Neural progenitor cell (in vitro differentiated cells): ENCODE measurements at regions not wholly inside any gene's neighbourhood (a gene's known extent, or its start where the extent isn't known, plus 50 kb on each side); places are given as distances from the start of the nearest gene placed in this dataset.

Experiments used
- DNase-seq: peaks from one replicate; pipeline ENCODE4 v3.0.0-alpha.2; 2016; ENCODE audit warnings: low spot score
- H2AFZ ChIP-seq: fragments of 200-600 bp; sonication (generic); replicated peaks from 2 replicates; pipeline ENCODE4 v1.6.1; 2016; ENCODE audit warnings: antibody characterized with exemption
- H3F3A ChIP-seq: fragments of 200-600 bp; sonication (generic); 2 replicates; pipeline ENCODE4 v1.6.1; 2016; ENCODE audit warnings: antibody characterized with exemption, low read depth
- H3K27ac ChIP-seq: fragments of 200-600 bp; sonication (generic); 2 replicates; pipeline ENCODE4 v1.5.1; 2016; ENCODE audit warnings: mild to moderate bottlenecking
- H3K27me3 ChIP-seq: fragments of 200-600 bp; sonication (generic); 2 replicates; pipeline ENCODE4 v1.6.1; 2016; ENCODE audit warnings: mild to moderate bottlenecking, moderate library complexity
- H3K36me3 ChIP-seq: fragments of 200-600 bp; sonication (generic); 2 replicates; pipeline ENCODE4 v1.5.1; 2016
- H3K4me1 ChIP-seq: fragments of 200-600 bp; sonication (generic); 2 replicates; pipeline ENCODE4 v1.6.1; 2016; ENCODE audit warnings: mixed run types
- H3K4me2 ChIP-seq: fragments of 200-600 bp; sonication (generic); 2 replicates; pipeline ENCODE4 v1.6.1; 2016
- H3K4me3 ChIP-seq: fragments of 200-600 bp; sonication (generic); 2 replicates; pipeline ENCODE4 v1.5.1; 2016
- H3K79me2 ChIP-seq: fragments of 200-600 bp; sonication (generic); 2 replicates; pipeline ENCODE4 v1.6.1; 2016; ENCODE audit warnings: low read depth
- H3K9ac ChIP-seq: fragments of 200-600 bp; sonication (generic); 2 replicates; pipeline ENCODE4 v1.6.1; 2016
- H3K9me3 ChIP-seq: fragments of 200-600 bp; sonication (generic); 2 replicates; pipeline ENCODE4 v1.5.1; 2016; ENCODE audit warnings: low read depth
- H4K20me1 ChIP-seq: fragments of 200-600 bp; sonication (generic); 2 replicates; pipeline ENCODE4 v1.6.1; 2016; ENCODE audit warnings: low read depth
- H3K27ac Mint-ChIP-seq: 3 replicates; pipeline ENCODE4 v1.8.0; 2021; ENCODE audit warnings: mixed read lengths
- H3K27me3 Mint-ChIP-seq: 2 replicates; pipeline ENCODE4 v1.8.0; 2022; ENCODE audit warnings: low read depth, mild to moderate bottlenecking, inconsistent platforms, moderate library complexity, mixed read lengths; ENCODE audit not compliant: insufficient read depth
- H3K36me3 Mint-ChIP-seq: 3 replicates; pipeline ENCODE4 v1.8.0; 2021; ENCODE audit warnings: mixed read lengths
- H3K4me1 Mint-ChIP-seq: 3 replicates; pipeline ENCODE4 v1.8.0; 2021; ENCODE audit warnings: mixed read lengths
- H3K4me3 Mint-ChIP-seq: 3 replicates; pipeline ENCODE4 v1.8.0; 2021; ENCODE audit warnings: mild to moderate bottlenecking, moderate library complexity, mixed read lengths
- H3K9me3 Mint-ChIP-seq: 3 replicates; pipeline ENCODE4 v1.8.0; 2020; ENCODE audit warnings: mixed read lengths
- CTCF ChIP-seq: fragments of 200-600 bp; sonication (generic); IDR thresholded peaks from 2 replicates; pipeline ENCODE4 v1.5.1; 2017; ENCODE audit warnings: antibody characterized with exemption, mild to moderate bottlenecking
- EZH2 ChIP-seq: fragments of 200-600 bp; sonication (generic); IDR thresholded peaks from 2 replicates; pipeline ENCODE4 v1.6.1; 2017; ENCODE audit warnings: antibody characterized with exemption, mild to moderate bottlenecking, moderate library complexity
- EZH2phosphoT487 ChIP-seq: fragments of 200-600 bp; sonication (generic); IDR thresholded peaks from 2 replicates; pipeline ENCODE4 v1.6.1; 2017; ENCODE audit warnings: antibody characterized with exemption

- Histone ChIP-seq H3K4me3 (no peak overlapping the region), H3K36me3 (no peaks in the 10 kb centered on the region), H2AFZ (peak overlapping the region; percentile 36), H3K79me2 (no peaks in the 10 kb centered on the region), H3K4me2 (no peak overlapping the region), H3K27me3 (no peaks in the 10 kb centered on the region), H3K9me3 (no peaks in the 10 kb centered on the region), H3F3A (no peaks in the 10 kb centered on the region), H3K9ac (no peak overlapping the region), H4K20me1 (no peaks in the 10 kb centered on the region), H3K4me1 (no peaks in the 10 kb centered on the region), H3K27ac (no peak overlapping the region)
- no peaks in the 10 kb centered on the region for H3K36me3 Mint-ChIP-seq
- H3K4me1 Mint-ChIP-seq = peaks cover 2% of the 10 kb centered on the region
- H3K4me3 Mint-ChIP-seq = no peak overlapping the region
- no peaks in the 10 kb centered on the region for H3K27me3 Mint-ChIP-seq
- no peak overlapping the region for H3K27ac Mint-ChIP-seq
- TF ChIP-seq EZH2phosphoT487 = no peak
- TF ChIP-seq EZH2 = no peak
- TF ChIP-seq CTCF = peak; percentile 84
- no peaks in the 10 kb centered on the region for H3K9me3 Mint-ChIP-seq
- peak; percentile 67 for DNase-seq
These were observed 125.8 kb upstream of the GALNT15 start for GRCh38 chr3:16048435-16049318.

- H3K4me1 ChIP-seq = no peaks in the 10 kb centered on the region
- TF ChIP-seq EZH2 = no peak
- TF ChIP-seq CTCF = no peak
- TF ChIP-seq EZH2phosphoT487 = no peak
- H3F3A ChIP-seq = no peaks in the 10 kb centered on the region
- peak overlapping the region; percentile 33 for H3K27ac Mint-ChIP-seq
- H3K27me3 Mint-ChIP-seq = no peaks in the 10 kb centered on the region
- no peaks in the 10 kb centered on the region for H4K20me1 ChIP-seq
- no peaks in the 10 kb centered on the region for H3K36me3 ChIP-seq
- H3K27ac ChIP-seq = no peak overlapping the region
- no peak overlapping the region for H3K4me2 ChIP-seq
- no peak overlapping the region for H3K9ac ChIP-seq
- H3K9me3 Mint-ChIP-seq = no peaks in the 10 kb centered on the region
- no peaks in the 10 kb centered on the region for H3K36me3 Mint-ChIP-seq
- H3K79me2 ChIP-seq = no peaks in the 10 kb centered on the region
- no peak for DNase-seq
- no peak overlapping the region for H3K4me3 ChIP-seq
- no peaks in the 10 kb centered on the region for H3K9me3 ChIP-seq
- H3K4me3 Mint-ChIP-seq = no peak overlapping the region
- no peak overlapping the region for H2AFZ ChIP-seq
- no peaks in the 10 kb centered on the region for H3K27me3 ChIP-seq
- peaks cover 2% of the 10 kb centered on the region for H3K4me1 Mint-ChIP-seq
These were observed 123.6 kb upstream of the GALNT15 start for GRCh38 chr3:16050641-16051467.

- no peak overlapping the region for H3K27ac ChIP-seq
- no peak for TF ChIP-seq CTCF
- no peak for TF ChIP-seq EZH2
- no peak for TF ChIP-seq EZH2phosphoT487
- DNase-seq = no peak
- H3F3A ChIP-seq = no peaks in the 10 kb centered on the region
- no peak overlapping the region for H2AFZ ChIP-seq
- H3K36me3 ChIP-seq = no peaks in the 10 kb centered on the region
- H4K20me1 ChIP-seq = no peaks in the 10 kb centered on the region
- Mint-ChIP-seq H3K27me3 (no peaks in the 10 kb centered on the region), H3K9me3 (no peaks in the 10 kb centered on the region), H3K27ac (no peak overlapping the region), H3K36me3 (no peaks in the 10 kb centered on the region), H3K4me1 (peaks cover 2% of the 10 kb centered on the region), H3K4me3 (no peak overlapping the region)
- no peaks in the 10 kb centered on the region for H3K79me2 ChIP-seq
- H3K4me2 ChIP-seq = no peak overlapping the region
- H3K4me3 ChIP-seq = no peak overlapping the region
- no peaks in the 10 kb centered on the region for H3K27me3 ChIP-seq
- H3K9me3 ChIP-seq = no peaks in the 10 kb centered on the region
- no peaks in the 10 kb centered on the region for H3K4me1 ChIP-seq
- H3K9ac ChIP-seq = no peak overlapping the region
These were observed 122.8 kb upstream of the GALNT15 start for GRCh38 chr3:16051691-16052090.
